SK-N-SH treated with all-trans-retinoic acid at 6 μM for 48 hours (cell line): ENCODE measurements at regions not wholly inside any gene's neighbourhood (a gene's known extent, or its start where the extent isn't known, plus 50 kb on each side); places are given as distances from the start of the nearest gene placed in this dataset.

ENCODE experiments used
- CREB5 ChIP-seq: fragments of 250-450 bp; sonication (Bioruptor Pico); IDR thresholded peaks from 2 replicates; pipeline ENCODE4 v1.5.1; 2020; ENCODE audit warnings: low read depth, mild to moderate bottlenecking, moderate library complexity
- CSDC2 ChIP-seq: fragments of 250-450 bp; sonication (Bioruptor Pico); IDR thresholded peaks from 2 replicates; pipeline ENCODE4 v1.5.0; 2020; ENCODE audit warnings: mild to moderate bottlenecking, moderate library complexity
- GLIS3 ChIP-seq: fragments of 250-450 bp; sonication (Bioruptor Pico); IDR thresholded peaks from 2 replicates; pipeline ENCODE4 v1.5.0; 2020; ENCODE audit warnings: mild to moderate bottlenecking, moderate library complexity
- OSR1 ChIP-seq: fragments of 250-450 bp; sonication (Bioruptor Pico); IDR thresholded peaks from 2 replicates; pipeline ENCODE4 v1.8.0; 2022; ENCODE audit warnings: moderate library complexity, mild to moderate bottlenecking, inconsistent platforms
- PATZ1 ChIP-seq: fragments of 250-450 bp; sonication (Bioruptor Pico); IDR thresholded peaks from 2 replicates; pipeline ENCODE4 v1.8.0; 2020; ENCODE audit warnings: mild to moderate bottlenecking, moderate library complexity, borderline replicate concordance
- PPARA ChIP-seq: fragments of 250-450 bp; sonication (Bioruptor Pico); IDR thresholded peaks from 2 replicates; pipeline ENCODE4 v1.5.0; 2020; ENCODE audit warnings: mild to moderate bottlenecking, borderline replicate concordance
- RARB ChIP-seq: fragments of 250-450 bp; sonication (Bioruptor Pico); IDR thresholded peaks from 2 replicates; pipeline ENCODE4 v1.8.0; 2021; ENCODE audit warnings: mild to moderate bottlenecking, moderate library complexity
- TCF4 ChIP-seq: fragments of 250-450 bp; sonication (Bioruptor Pico); IDR thresholded peaks from 2 replicates; pipeline ENCODE4 v1.8.0; 2021; ENCODE audit warnings: mild to moderate bottlenecking, moderate library complexity, borderline replicate concordance
- TSHZ2 ChIP-seq: fragments of 250-450 bp; sonication (Bioruptor Pico); IDR thresholded peaks from 2 replicates; pipeline ENCODE4 v1.5.0; 2020; ENCODE audit warnings: mild to moderate bottlenecking, moderate library complexity
- ZFP3 ChIP-seq: fragments of 250-450 bp; sonication (Bioruptor Pico); IDR thresholded peaks from 2 replicates; pipeline ENCODE4 v1.5.0; 2020; ENCODE audit warnings: mild to moderate bottlenecking, moderate library complexity
- ZFP30 ChIP-seq: fragments of 450-650 bp; formaldehyde crosslinking; IDR thresholded peaks from 2 replicates; pipeline ENCODE4 v1.5.0; 2022; ENCODE audit warnings: mild to moderate bottlenecking, moderate library complexity
- ZNF565 ChIP-seq: fragments of 450-650 bp; formaldehyde crosslinking; conservative IDR thresholded peaks from 2 replicates; pipeline ENCODE4 v1.5.0; 2020; ENCODE audit warnings: low read depth, mild to moderate bottlenecking, moderate library complexity
- ZNF70 ChIP-seq: fragments of 450-650 bp; formaldehyde crosslinking; IDR thresholded peaks from 2 replicates; pipeline ENCODE4 v1.5.0; 2020; ENCODE audit warnings: mild to moderate bottlenecking, moderate library complexity

- TF ChIP-seq ZNF70, result no peak
- no peak for TF ChIP-seq PATZ1 (CRISPR knock-in tag)
- no peak for TF ChIP-seq RARB (CRISPR knock-in tag)
- no peak for TF ChIP-seq ZFP3 (CRISPR knock-in tag)
- TF ChIP-seq CSDC2 (CRISPR knock-in tag), result no peak
- TF ChIP-seq ZNF565 (CRISPR knock-in tag), result no peak
- no peak for TF ChIP-seq GLIS3 (CRISPR knock-in tag)
- no peak for TF ChIP-seq CREB5 (CRISPR knock-in tag)
- TF ChIP-seq TSHZ2 (CRISPR knock-in tag), result no peak
- TF ChIP-seq ZFP30, result no peak
- TF ChIP-seq OSR1 (CRISPR knock-in tag), result no peak
- no peak for TF ChIP-seq PPARA (CRISPR knock-in tag)
- TF ChIP-seq TCF4 (CRISPR knock-in tag), result no peak
These were observed 948.1 kb downstream of the KCNJ2 start for GRCh38 chr17:71117466-71117865.
